CD4-positive, alpha-beta T cell (primary cell): ENCODE measurements at regions not wholly inside any gene's neighbourhood (a gene's known extent, or its start where the extent isn't known, plus 50 kb on each side); places are given as distances from the start of the nearest gene placed in this dataset.

Experiments used
- ATAC-seq: fragments of 200-7000 bp; cut with Tn5 transposase; one replicate; pipeline ENCODE4 v1.10.0; 2022; ENCODE audit warnings: mild to moderate bottlenecking; ENCODE audit not compliant: poor library complexity
- CTCF ChIA-PET: fragments of 350-600 bp; sonication (Branson Sonifier 250); formaldehyde crosslinking; loops from one replicate; lab custom pipeline; 2021; ENCODE audit warnings: antibody characterized with exemption, inconsistent platforms; lab: Charles Lee
- POLR2A ChIA-PET: fragments of 350-600 bp; sonication (Branson Sonifier 250); formaldehyde crosslinking; loops from one replicate; lab custom pipeline; 2021; ENCODE audit warnings: antibody characterized with exemption, inconsistent platforms; lab: Charles Lee
- DNase-seq, 14 experiments: peaks; one replicate each; pipeline ENCODE4 v3.0.0-alpha.2; 2013 to 2020; ENCODE audit warnings: mixed read lengths in 2 of 14
- H3K27ac ChIP-seq, 2 donors: one replicate each; pipeline versions ENCODE4 v1.5.1 to v1.7.0; 2013; ENCODE audit warnings: low read length in 2 of 2, low read depth in 1 of 2, mild to moderate bottlenecking in 1 of 2
- H3K27me3 ChIP-seq, 2 experiments: 1 replicate in 1 of 2; 2 replicates in 1 of 2; pipeline versions ENCODE4 v1.6.1 to v1.7.0; 2013; ENCODE audit warnings: low read length in 2 of 2, control low read depth in 1 of 2, mild to moderate bottlenecking in 1 of 2, moderate library complexity in 1 of 2; ENCODE audit not compliant: insufficient read depth in 2 of 2, control insufficient read depth in 1 of 2
- H3K36me3 ChIP-seq: one replicate; pipeline ENCODE4 v1.6.1; 2013; ENCODE audit warnings: low read length, control low read depth; ENCODE audit not compliant: insufficient read depth
- H3K4me1 ChIP-seq: one replicate; pipeline ENCODE4 v1.6.1; 2013; ENCODE audit warnings: low read length, control low read depth; ENCODE audit not compliant: insufficient read depth
- H3K4me3 ChIP-seq: one replicate; pipeline ENCODE4 v1.5.1; 2013; ENCODE audit warnings: mild to moderate bottlenecking, low read length, moderate library complexity
- H3K9me3 ChIP-seq, 2 experiments: 1 replicate in 1 of 2; 2 replicates in 1 of 2; pipeline versions ENCODE4 v1.6.1 to v1.7.0; 2013; ENCODE audit warnings: low read length in 2 of 2, mild to moderate bottlenecking in 2 of 2, control low read depth in 1 of 2, moderate library complexity in 1 of 2; ENCODE audit not compliant: control insufficient read depth in 1 of 2, insufficient read depth in 1 of 2
- H3K27ac Mint-ChIP-seq: one replicate; pipeline ENCODE4 v1.8.0; 2020; ENCODE audit warnings: mixed read lengths
- H3K27me3 Mint-ChIP-seq: one replicate; pipeline ENCODE4 v1.8.0; 2021; ENCODE audit warnings: mixed read lengths
- H3K36me3 Mint-ChIP-seq: one replicate; pipeline ENCODE4 v1.8.0; 2021; ENCODE audit warnings: low read depth, mixed read lengths
- H3K4me1 Mint-ChIP-seq: one replicate; pipeline ENCODE4 v1.8.0; 2021; ENCODE audit warnings: low read depth, mixed read lengths
- H3K4me3 Mint-ChIP-seq: one replicate; pipeline ENCODE4 v1.8.0; 2020; ENCODE audit warnings: mild to moderate bottlenecking, mixed read lengths
- H3K9me3 Mint-ChIP-seq: one replicate; pipeline ENCODE4 v1.8.0; 2020; ENCODE audit warnings: mixed read lengths
- intact Hi-C, 2 experiments: fragments of 100-400 bp; cut with DNase I in 1 of 2; cut with micrococcal nuclease in 1 of 2; formaldehyde crosslinking; loops; one replicate each; pipeline versions ENCODE4 v1.15.1 to v1.9.0; 2023 to 2025; cut with DNase I, micrococcal nuclease
- TF ChIP-seq, protein P1 (sequence below): fragments of 200-600 bp; IDR thresholded peaks from one replicate; pipeline ENCODE4 v1.8.0; 2022; ENCODE audit warnings: antibody characterized with exemption, mild to moderate bottlenecking

DNA sequence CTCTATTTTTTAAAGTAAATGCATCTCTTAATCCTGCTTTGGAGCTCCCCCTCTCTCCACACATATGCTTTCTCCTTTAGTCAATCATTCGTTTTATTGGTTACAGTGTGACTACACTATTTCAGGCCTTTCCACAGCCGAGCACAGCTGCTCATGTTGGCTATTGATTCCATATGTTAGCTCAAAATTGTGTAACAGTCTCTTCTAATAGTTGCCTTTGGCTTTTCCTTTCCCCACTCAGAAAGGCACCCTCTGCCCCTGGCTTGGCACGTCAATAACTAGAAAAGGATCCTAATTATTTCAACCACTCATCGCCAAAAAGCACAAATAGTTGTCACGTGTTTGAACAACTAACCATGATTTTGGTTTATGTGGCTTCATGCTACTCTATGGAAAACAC lies 410.3 kb upstream of the SLC35B3 start:
- DNase-seq = no peak
- TF ChIP-seq, protein P1, sequence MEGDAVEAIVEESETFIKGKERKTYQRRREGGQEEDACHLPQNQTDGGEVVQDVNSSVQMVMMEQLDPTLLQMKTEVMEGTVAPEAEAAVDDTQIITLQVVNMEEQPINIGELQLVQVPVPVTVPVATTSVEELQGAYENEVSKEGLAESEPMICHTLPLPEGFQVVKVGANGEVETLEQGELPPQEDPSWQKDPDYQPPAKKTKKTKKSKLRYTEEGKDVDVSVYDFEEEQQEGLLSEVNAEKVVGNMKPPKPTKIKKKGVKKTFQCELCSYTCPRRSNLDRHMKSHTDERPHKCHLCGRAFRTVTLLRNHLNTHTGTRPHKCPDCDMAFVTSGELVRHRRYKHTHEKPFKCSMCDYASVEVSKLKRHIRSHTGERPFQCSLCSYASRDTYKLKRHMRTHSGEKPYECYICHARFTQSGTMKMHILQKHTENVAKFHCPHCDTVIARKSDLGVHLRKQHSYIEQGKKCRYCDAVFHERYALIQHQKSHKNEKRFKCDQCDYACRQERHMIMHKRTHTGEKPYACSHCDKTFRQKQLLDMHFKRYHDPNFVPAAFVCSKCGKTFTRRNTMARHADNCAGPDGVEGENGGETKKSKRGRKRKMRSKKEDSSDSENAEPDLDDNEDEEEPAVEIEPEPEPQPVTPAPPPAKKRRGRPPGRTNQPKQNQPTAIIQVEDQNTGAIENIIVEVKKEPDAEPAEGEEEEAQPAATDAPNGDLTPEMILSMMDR = no peak
- no peaks in the 10 kb centered on the region for H3K4me1 ChIP-seq
- no peaks in the 10 kb centered on the region for H3K36me3 ChIP-seq
- ATAC-seq = no peak
- H3K9me3 Mint-ChIP-seq = no peaks in the 10 kb centered on the region
- H3K9me3 ChIP-seq = no peaks in the 10 kb centered on the region
- intact Hi-C loops = no loop called here
- no peaks in the 10 kb centered on the region for H3K4me1 Mint-ChIP-seq
- H3K36me3 Mint-ChIP-seq = no peaks in the 10 kb centered on the region
- CTCF ChIA-PET = no interaction called here
- peaks cover 5% of the 10 kb centered on the region for H3K27me3 Mint-ChIP-seq
- no peaks in the 10 kb centered on the region for H3K27me3 ChIP-seq
- no peak overlapping the region for H3K4me3 ChIP-seq
- POLR2A ChIA-PET = no interaction called here
- H3K4me3 Mint-ChIP-seq = no peak overlapping the region
- H3K27ac ChIP-seq = no peak overlapping the region
- H3K27ac Mint-ChIP-seq = no peak overlapping the region

DNA sequence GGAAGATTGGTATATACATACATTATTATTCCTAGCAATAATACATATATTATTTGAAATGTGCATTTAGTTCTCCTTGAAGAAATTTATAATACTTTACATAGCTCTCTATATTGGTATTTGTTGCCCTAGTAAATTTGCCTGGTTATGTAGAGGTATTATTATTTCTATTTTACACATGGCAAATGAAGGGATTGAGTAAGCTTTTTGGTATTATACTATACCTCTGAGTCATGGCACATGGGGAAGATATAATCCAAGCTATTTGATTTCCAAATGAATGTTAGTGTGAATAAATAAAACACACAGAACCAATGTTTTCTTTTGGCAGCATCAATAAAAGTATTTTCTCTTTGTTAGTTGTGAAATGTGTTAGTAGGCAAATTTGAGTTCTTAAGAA lies 409.6 kb upstream of the SLC35B3 start:
- Mint-ChIP-seq H3K27me3 (peaks cover 5% of the 10 kb centered on the region), H3K9me3 (no peaks in the 10 kb centered on the region), H3K27ac (no peak overlapping the region), H3K36me3 (no peaks in the 10 kb centered on the region), H3K4me1 (no peaks in the 10 kb centered on the region), H3K4me3 (no peak overlapping the region)
- DNase-seq (no peak), ATAC-seq (no peak)
- Histone ChIP-seq H3K27me3 (no peaks in the 10 kb centered on the region), H3K4me1 (no peaks in the 10 kb centered on the region), H3K9me3 (no peaks in the 10 kb centered on the region), H3K27ac (no peak overlapping the region), H3K36me3 (no peaks in the 10 kb centered on the region), H3K4me3 (no peak overlapping the region)
- intact Hi-C loops = no loop called here
- TF ChIP-seq, protein P1 = no peak
- ChIA-PET CTCF (no interaction called here), POLR2A (no interaction called here)

DNA sequence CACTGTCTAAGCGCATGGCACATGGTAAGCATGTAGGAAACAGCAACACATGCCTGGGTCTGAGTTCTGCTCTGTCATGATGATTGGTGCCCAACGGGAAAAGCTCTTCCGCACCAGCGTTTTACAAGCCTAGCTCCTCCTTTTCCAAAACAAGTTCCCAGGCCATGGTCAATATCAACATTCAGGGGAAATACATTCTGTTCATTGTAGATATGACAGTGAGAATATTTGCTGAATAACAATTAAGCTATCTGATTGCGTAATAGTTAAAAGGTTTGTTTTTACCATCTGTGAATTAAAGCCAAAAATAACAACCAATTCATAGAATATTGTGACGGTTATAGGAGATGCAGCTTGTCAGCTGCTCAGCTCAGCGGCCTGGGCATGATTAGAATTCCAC lies 404.3 kb upstream of the SLC35B3 start:
- no peaks in the 10 kb centered on the region for H3K4me1 Mint-ChIP-seq
- Histone ChIP-seq H3K27ac (no peak overlapping the region), H3K36me3 (no peaks in the 10 kb centered on the region), H3K9me3 (no peaks in the 10 kb centered on the region), H3K4me3 (no peak overlapping the region), H3K27me3 (no peaks in the 10 kb centered on the region), H3K4me1 (no peaks in the 10 kb centered on the region)
- POLR2A ChIA-PET = no interaction called here
- H3K36me3 Mint-ChIP-seq = no peaks in the 10 kb centered on the region
- no peak overlapping the region for H3K27ac Mint-ChIP-seq
- H3K9me3 Mint-ChIP-seq = no peaks in the 10 kb centered on the region
- intact Hi-C loops = no loop called here
- no peaks in the 10 kb centered on the region for H3K27me3 Mint-ChIP-seq
- DNase-seq = no peak
- no peak overlapping the region for H3K4me3 Mint-ChIP-seq
- TF ChIP-seq, protein P1 = no peak
- no peak for ATAC-seq
- CTCF ChIA-PET = no interaction called here
